ENCODE measurements at regions not wholly inside any gene's neighbourhood (a gene's known extent, or its start where the extent isn't known, plus 50 kb on each side); places are given as distances from the start of the nearest gene placed in this dataset.

DNA sequence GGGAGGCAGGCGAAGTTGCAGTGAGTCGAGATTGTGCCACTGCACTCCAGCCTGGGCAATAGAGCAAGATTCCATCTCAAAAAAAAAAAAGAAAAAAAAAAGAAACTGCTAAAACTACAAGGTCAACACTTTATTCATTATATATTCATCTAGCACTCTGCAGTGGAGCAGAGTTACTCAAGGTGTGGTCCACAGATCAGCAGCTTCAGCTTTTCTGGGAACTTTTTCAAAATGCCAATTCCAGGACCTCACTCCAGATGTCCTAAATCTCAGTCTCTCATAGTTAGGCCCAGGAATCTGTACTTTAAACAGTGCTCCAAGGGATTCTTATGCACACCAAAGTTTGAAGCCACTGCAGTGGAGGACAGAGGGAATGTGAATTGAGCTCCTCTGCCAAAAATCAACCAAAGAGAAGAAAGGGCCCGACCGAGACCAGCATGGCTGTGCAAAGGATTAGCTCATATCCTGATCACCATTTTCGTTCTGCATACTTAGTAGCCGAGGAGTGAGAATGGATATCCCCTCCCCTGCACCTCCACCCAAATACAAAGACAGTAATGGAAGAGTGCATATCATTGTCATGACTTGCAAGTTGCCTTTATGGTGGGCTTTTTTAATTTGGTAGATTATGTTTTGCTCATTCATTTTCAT is 201.9 kb downstream of the MEX3B start:
- no peaks in the 10 kb centered on the region; the same call in none of the 2 replicates for H3K27me3 ChIP-seq (ENCODE audit: control insufficient read depth, insufficient read depth, low read length)
- H3K9me3 ChIP-seq (ENCODE audit: control insufficient read depth, insufficient read depth, low read depth, low read length) = no peaks in the 10 kb centered on the region
- no peak for ATAC-seq
- intact Hi-C loops (cut with micrococcal nuclease; ENCODE audit: unreplicated experiment) (no loop called here), in situ Hi-C loops (cut with HindIII; ENCODE audit: low pct_unique_long_range_greater_than_20kb, low sequenced_read_pairs) (no loop called here)
- no peak overlapping the region for H3K4me3 ChIP-seq (ENCODE audit: low read depth in 2 of 2, low read length in 2 of 2)
- ChIA-PET POLR2A (interaction anchor here (0.7 kb wide), 1 partner anchor 11 kb away, joined by 3 read pairs; no protein-coding TSS in a partner anchor), CTCF (no interaction called here)
- BruUV-seq (replicated peaks) = no TSS peak
- no peaks in the 10 kb centered on the region for H3K36me3 ChIP-seq (ENCODE audit: control insufficient read depth, insufficient read depth, low read length)
- TF ChIP-seq REST (IDR thresholded peaks at IDR 0.05; ENCODE audit: insufficient read depth in 1 of 2, low read depth in 2 of 2, low read length in 1 of 2) (no peak), SIN3A (IDR thresholded peaks at IDR 0.05; ENCODE audit: borderline replicate concordance, insufficient read depth, low read depth, low read length) (no peak)
- H3K27ac ChIP-seq (ENCODE audit: low read length) = no peak overlapping the region
- no peak for DNase-seq (ENCODE audit: low read depth, low spot score)
- H3K4me1 ChIP-seq (ENCODE audit: control insufficient read depth, insufficient read depth, low read length) = no peaks in the 10 kb centered on the region

- Histone ChIP-seq H3K27me3 (ENCODE audit: control insufficient read depth, insufficient read depth, low read length) (no peaks in the 10 kb centered on the region; the same call in none of the 2 replicates), H3K9me3 (ENCODE audit: control insufficient read depth, insufficient read depth, low read depth, low read length) (no peaks in the 10 kb centered on the region), H3K4me1 (ENCODE audit: control insufficient read depth, insufficient read depth, low read length) (no peaks in the 10 kb centered on the region), H3K27ac (ENCODE audit: low read length) (no peak overlapping the region), H3K4me3 (ENCODE audit: low read depth in 2 of 2, low read length in 2 of 2) (no peak overlapping the region), H3K36me3 (ENCODE audit: control insufficient read depth, insufficient read depth, low read length) (no peaks in the 10 kb centered on the region)
- BruUV-seq (replicated peaks) = no TSS peak
- ATAC-seq (no peak), DNase-seq (ENCODE audit: low read depth, low spot score) (no peak)
- in situ Hi-C loops (cut with HindIII; ENCODE audit: low pct_unique_long_range_greater_than_20kb, low sequenced_read_pairs) = no loop called here
- ChIA-PET POLR2A (interaction anchor here (0.7 kb wide), 1 partner anchor 11 kb away, joined by 3 read pairs; no protein-coding TSS in a partner anchor), CTCF (no interaction called here)
- intact Hi-C loops (cut with micrococcal nuclease; ENCODE audit: unreplicated experiment) = no loop called here
- no peak for TF ChIP-seq POLR2AphosphoS5 (IDR thresholded peaks at IDR 0.05; ENCODE audit: low read depth, low read length)
- TF ChIP-seq REST (IDR thresholded peaks at IDR 0.05; ENCODE audit: insufficient read depth in 1 of 2, low read depth in 2 of 2, low read length in 1 of 2) = no peak
- TF ChIP-seq, protein P1, sequence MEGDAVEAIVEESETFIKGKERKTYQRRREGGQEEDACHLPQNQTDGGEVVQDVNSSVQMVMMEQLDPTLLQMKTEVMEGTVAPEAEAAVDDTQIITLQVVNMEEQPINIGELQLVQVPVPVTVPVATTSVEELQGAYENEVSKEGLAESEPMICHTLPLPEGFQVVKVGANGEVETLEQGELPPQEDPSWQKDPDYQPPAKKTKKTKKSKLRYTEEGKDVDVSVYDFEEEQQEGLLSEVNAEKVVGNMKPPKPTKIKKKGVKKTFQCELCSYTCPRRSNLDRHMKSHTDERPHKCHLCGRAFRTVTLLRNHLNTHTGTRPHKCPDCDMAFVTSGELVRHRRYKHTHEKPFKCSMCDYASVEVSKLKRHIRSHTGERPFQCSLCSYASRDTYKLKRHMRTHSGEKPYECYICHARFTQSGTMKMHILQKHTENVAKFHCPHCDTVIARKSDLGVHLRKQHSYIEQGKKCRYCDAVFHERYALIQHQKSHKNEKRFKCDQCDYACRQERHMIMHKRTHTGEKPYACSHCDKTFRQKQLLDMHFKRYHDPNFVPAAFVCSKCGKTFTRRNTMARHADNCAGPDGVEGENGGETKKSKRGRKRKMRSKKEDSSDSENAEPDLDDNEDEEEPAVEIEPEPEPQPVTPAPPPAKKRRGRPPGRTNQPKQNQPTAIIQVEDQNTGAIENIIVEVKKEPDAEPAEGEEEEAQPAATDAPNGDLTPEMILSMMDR (IDR thresholded peaks at IDR 0.05) = no peak
- no peak for TF ChIP-seq TCF7L2 (IDR thresholded peaks at IDR 0.05; ENCODE audit: low read depth, low read length)
- TF ChIP-seq SIN3A (IDR thresholded peaks at IDR 0.05; ENCODE audit: borderline replicate concordance, insufficient read depth, low read depth, low read length) = no peak
Measured at GRCh38 chr15:81843226-81843625, 202.6 kb downstream of the MEX3B start.
